ENCODE measurements at regions not wholly inside any gene's neighbourhood (a gene's known extent, or its start where the extent isn't known, plus 50 kb on each side); places are given as distances from the start of the nearest gene placed in this dataset.

GRCh38 chr6:140320081-140321080 lies 945.9 kb upstream of the CITED2 start:
- Histone ChIP-seq H3K27me3 (ENCODE audit: low read depth) (no peaks in the 10 kb centered on the region), H3K4me1 (peaks cover 38% of the 10 kb centered on the region), H3K9me3 (replicated peaks) (no peaks in the 10 kb centered on the region), H3K4me3 (no peak overlapping the region), H3K27ac (replicated peaks) (peak overlapping the region; percentile 42), H3K36me3 (no peaks in the 10 kb centered on the region)
- no peak for DNase-seq
- TF ChIP-seq CTCF (IDR thresholded peaks at IDR 0.05; ENCODE audit: borderline replicate concordance) = no peak
- intact Hi-C loops (cut with micrococcal nuclease) = no loop called here

GRCh38 chr6:140319209-140319608 lies 944.8 kb upstream of the CITED2 start:
- Histone ChIP-seq H3K27me3 (ENCODE audit: low read depth) (no peaks in the 10 kb centered on the region), H3K4me1 (peaks cover 38% of the 10 kb centered on the region), H3K27ac (replicated peaks) (peak overlapping the region; percentile 42), H3K9me3 (replicated peaks) (no peaks in the 10 kb centered on the region), H3K4me3 (peak overlapping the region; percentile 24), H3K36me3 (no peaks in the 10 kb centered on the region)
- DNase-seq = no peak
- intact Hi-C loops (cut with micrococcal nuclease) = no loop called here
- TF ChIP-seq CTCF (IDR thresholded peaks at IDR 0.05; ENCODE audit: borderline replicate concordance) = no peak

GRCh38 chr6:140318408-140318807 lies 944.0 kb upstream of the CITED2 start:
- TF ChIP-seq CTCF (IDR thresholded peaks at IDR 0.05; ENCODE audit: borderline replicate concordance) = no peak
- DNase-seq = no peak
- Histone ChIP-seq H3K4me1 (peaks cover 38% of the 10 kb centered on the region), H3K4me3 (no peak overlapping the region), H3K36me3 (no peaks in the 10 kb centered on the region), H3K27ac (replicated peaks) (peak overlapping the region; percentile 42), H3K9me3 (replicated peaks) (peaks cover 5% of the 10 kb centered on the region), H3K27me3 (ENCODE audit: low read depth) (no peaks in the 10 kb centered on the region)
- intact Hi-C loops (cut with micrococcal nuclease) = no loop called here

- no peak for TF ChIP-seq CTCF (IDR thresholded peaks at IDR 0.05; ENCODE audit: borderline replicate concordance)
- Histone ChIP-seq H3K27me3 (ENCODE audit: low read depth) (no peaks in the 10 kb centered on the region), H3K9me3 (replicated peaks) (peaks cover 9% of the 10 kb centered on the region), H3K27ac (replicated peaks) (peak overlapping the region; percentile 42), H3K4me1 (peaks cover 38% of the 10 kb centered on the region), H3K36me3 (no peaks in the 10 kb centered on the region), H3K4me3 (no peak overlapping the region)
- no peak for DNase-seq
- intact Hi-C loops (cut with micrococcal nuclease) = no loop called here
Observed at GRCh38 chr6:140317950-140318349, 943.5 kb upstream of the CITED2 start.

GRCh38 chr6:140316966-140317365 lies 942.5 kb upstream of the CITED2 start:
- H3K4me1 ChIP-seq = peaks cover 38% of the 10 kb centered on the region
- H3K36me3 ChIP-seq = no peaks in the 10 kb centered on the region
- peaks cover 9% of the 10 kb centered on the region for H3K9me3 ChIP-seq (replicated peaks)
- H3K27ac ChIP-seq (replicated peaks) = no peak overlapping the region
- no peak for TF ChIP-seq CTCF (IDR thresholded peaks at IDR 0.05; ENCODE audit: borderline replicate concordance)
- intact Hi-C loops (cut with micrococcal nuclease) = no loop called here
- H3K4me3 ChIP-seq = no peak overlapping the region
- DNase-seq = no peak
- no peaks in the 10 kb centered on the region for H3K27me3 ChIP-seq (ENCODE audit: low read depth)
